Hippocampal formation (tissue), 2 donors: ENCODE measurements at regions not wholly inside any gene's neighbourhood (a gene's known extent, or its start where the extent isn't known, plus 50 kb on each side); places are given as distances from the start of the nearest gene placed in this dataset.
A peak's percentile ranks its signal among the peaks of the same experiment; 100 is the strongest.
"Not testable (repeated sequence)": the region's sequence is repeated elsewhere in the genome, so short reads cannot be mapped to it uniquely, and the experiment has no call there.

Experiments used
- DNase-seq, 2 donors: peaks; one replicate each; lab custom pipeline; 2025; lab: John Stamatoyannopoulos, UW

- not testable (repeated sequence) for DNase-seq
These were observed 313.9 kb upstream of the NCKAP5 start for GRCh38 chr2:133882159-133882558.

- DNase-seq = peak in 1 of 2 donors; percentile 2
These were observed 316.6 kb upstream of the NCKAP5 start for GRCh38 chr2:133884739-133885381.

- DNase-seq = no peak
These were observed 317.6 kb upstream of the NCKAP5 start for GRCh38 chr2:133885847-133886246.

GRCh38 chr2:133886735-133887675, 318.7 kb upstream of the NCKAP5 start:
- DNase-seq = peak; percentile 48 to 67

- no peak for DNase-seq
These were observed 319.4 kb upstream of the NCKAP5 start for GRCh38 chr2:133887676-133888040.

- no peak for DNase-seq
These were observed 319.8 kb upstream of the NCKAP5 start for GRCh38 chr2:133888107-133888506.

- no peak for DNase-seq
These were observed 320.5 kb upstream of the NCKAP5 start for GRCh38 chr2:133888621-133889219.

GRCh38 chr2:133892352-133892913, 324.2 kb upstream of the NCKAP5 start:
- DNase-seq = no peak

GRCh38 chr2:133894429-133894828, 326.2 kb upstream of the NCKAP5 start:
- no peak for DNase-seq

GRCh38 chr2:133897838-133898237, 329.6 kb upstream of the NCKAP5 start:
- not testable (repeated sequence) for DNase-seq

- no peak for DNase-seq
These were observed 332.6 kb upstream of the NCKAP5 start for GRCh38 chr2:133900909-133901308.

- no peak for DNase-seq
These were observed 338.1 kb upstream of the NCKAP5 start for GRCh38 chr2:133906396-133906795.

GRCh38 chr2:133906926-133907325, 338.7 kb upstream of the NCKAP5 start:
- DNase-seq = no peak

GRCh38 chr2:133908171-133908570, 339.9 kb upstream of the NCKAP5 start:
- DNase-seq = no peak

GRCh38 chr2:133918141-133918540, 335.7 kb upstream of the MGAT5 start:
- DNase-seq = no peak

GRCh38 chr2:133919285-133919684, 334.6 kb upstream of the MGAT5 start:
- DNase-seq = no peak

- no peak for DNase-seq
These were observed 326.0 kb upstream of the MGAT5 start for GRCh38 chr2:133927894-133928293.

GRCh38 chr2:133936096-133936495, 317.8 kb upstream of the MGAT5 start:
- no peak for DNase-seq

GRCh38 chr2:133936601-133937000, 317.3 kb upstream of the MGAT5 start:
- no peak for DNase-seq

- no peak for DNase-seq
These were observed 316.2 kb upstream of the MGAT5 start for GRCh38 chr2:133937669-133938068.

GRCh38 chr2:133940134-133940533, 313.7 kb upstream of the MGAT5 start:
- no peak for DNase-seq

GRCh38 chr2:133941666-133942065, 312.2 kb upstream of the MGAT5 start:
- no peak for DNase-seq
